ENCODE measurements at regions not wholly inside any gene's neighbourhood (a gene's known extent, or its start where the extent isn't known, plus 50 kb on each side); places are given as distances from the start of the nearest gene placed in this dataset.

DNA sequence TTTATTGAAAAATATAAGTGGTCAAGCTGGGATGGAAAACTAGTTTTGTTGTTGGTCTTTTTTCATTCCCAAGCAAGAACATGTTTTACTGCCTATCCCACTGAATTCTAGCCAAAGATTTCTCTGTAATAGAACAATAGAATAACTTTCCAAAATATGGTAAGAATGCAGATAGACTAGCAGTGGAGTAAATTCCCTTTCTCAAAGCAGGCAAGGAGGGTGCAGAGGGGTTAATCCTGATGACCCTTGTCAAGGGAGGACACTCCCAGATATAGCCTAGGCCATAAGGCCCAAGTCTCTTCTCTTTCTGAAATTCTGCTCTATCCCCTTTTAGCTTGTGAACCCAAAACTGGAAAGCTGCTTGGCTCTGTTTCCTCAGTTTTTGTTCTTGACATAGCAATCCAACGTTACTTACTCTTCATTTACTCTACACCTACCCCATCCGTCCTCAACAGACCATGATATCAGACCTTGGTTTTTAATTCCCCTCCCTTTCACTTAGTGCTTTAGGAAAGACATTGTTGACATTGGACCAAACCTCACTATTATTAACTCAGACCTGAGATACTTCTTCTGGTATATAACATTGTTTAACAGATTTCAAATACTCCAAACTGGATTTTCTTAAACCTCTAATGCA is 453.6 kb upstream of the THBS1 start:
- Histone ChIP-seq H4K20me1 (replicated peaks; ENCODE audit: control insufficient read depth, extremely low read depth, insufficient read depth, low read length) (no peaks in the 10 kb centered on the region), H3K79me2 (ENCODE audit: control insufficient read depth, insufficient read depth, low read length) (no peaks in the 10 kb centered on the region), H3K4me2 (ENCODE audit: insufficient read depth, low read length) (peak overlapping the region; percentile 11), H3K9me1 (replicated peaks; ENCODE audit: control insufficient read depth, extremely low read depth, insufficient read depth, low read length) (no peaks in the 10 kb centered on the region), H3K27me3 (ENCODE audit: control insufficient read depth in 2 of 2, insufficient read depth in 2 of 2, low read length in 2 of 2) (no peaks in the 10 kb centered on the region), H3K4me1 (ENCODE audit: control insufficient read depth, extremely low read depth, insufficient read depth, low read length) (peaks cover 77% of the 10 kb centered on the region), H3K9me3 (replicated peaks; ENCODE audit: control insufficient read depth, insufficient read depth, low read length) (no peaks in the 10 kb centered on the region), H3K36me3 (ENCODE audit: control insufficient read depth in 2 of 2, extremely low read depth in 1 of 2, insufficient read depth in 2 of 2, low read length in 2 of 2) (no peaks in the 10 kb centered on the region), H2AFZ (ENCODE audit: low read depth, low read length) (no peak overlapping the region), H3K9ac (replicated peaks; ENCODE audit: extremely low read depth, insufficient read depth, low read length) (peak overlapping the region; percentile 84), H3K4me3 (replicated peaks in 1 of 3; ENCODE audit: insufficient read depth in 1 of 3, low read depth in 1 of 3, low read length in 3 of 3) (no peak overlapping the region), H3K27ac (ENCODE audit: insufficient read depth, low read depth, low read length) (peak overlapping the region; percentile 97)
- POLR2A ChIA-PET, result interaction anchor here (1.0 to 7.5 kb wide), 3 partner anchors 131 to 457 kb away, joined by 4 to 118 read pairs (median 7); partner anchors contain the start of gene THBS1
- TF ChIP-seq FOS (IDR thresholded peaks at IDR 0.05; ENCODE audit: borderline replicate concordance, insufficient read depth, low read length), result no peak
- no peak for TF ChIP-seq GATA2 (IDR thresholded peaks at IDR 0.05; ENCODE audit: insufficient read depth, insufficient read length, low read depth, low read length)
- TF ChIP-seq MYC (IDR thresholded peaks at IDR 0.05; ENCODE audit: low read depth, low read length), result no peak
- BruUV-seq (replicated peaks), result no TSS peak
- dilution Hi-C loops (cut with MboI; ENCODE audit: extremely low pct_ligation_motif_present, low sequenced_read_pairs) (loop anchor here (25.0 kb wide), 1 partner anchor 290 kb away; no protein-coding TSS in a partner anchor), intact Hi-C loops (cut with micrococcal nuclease) (loop anchor here (5.0 kb wide), 1 partner anchor 140 kb away; no protein-coding TSS in a partner anchor)
- FAIRE-seq, result no peak
- CTCF ChIA-PET, result interaction anchor here (1.4 to 2.2 kb wide), 4 partner anchors 39 to 453 kb away, joined by 3 to 9 read pairs (median 5); partner anchors contain the start of gene THBS1
- DNase-seq (ENCODE audit: low read depth, low spot score), result peak; percentile 85

DNA sequence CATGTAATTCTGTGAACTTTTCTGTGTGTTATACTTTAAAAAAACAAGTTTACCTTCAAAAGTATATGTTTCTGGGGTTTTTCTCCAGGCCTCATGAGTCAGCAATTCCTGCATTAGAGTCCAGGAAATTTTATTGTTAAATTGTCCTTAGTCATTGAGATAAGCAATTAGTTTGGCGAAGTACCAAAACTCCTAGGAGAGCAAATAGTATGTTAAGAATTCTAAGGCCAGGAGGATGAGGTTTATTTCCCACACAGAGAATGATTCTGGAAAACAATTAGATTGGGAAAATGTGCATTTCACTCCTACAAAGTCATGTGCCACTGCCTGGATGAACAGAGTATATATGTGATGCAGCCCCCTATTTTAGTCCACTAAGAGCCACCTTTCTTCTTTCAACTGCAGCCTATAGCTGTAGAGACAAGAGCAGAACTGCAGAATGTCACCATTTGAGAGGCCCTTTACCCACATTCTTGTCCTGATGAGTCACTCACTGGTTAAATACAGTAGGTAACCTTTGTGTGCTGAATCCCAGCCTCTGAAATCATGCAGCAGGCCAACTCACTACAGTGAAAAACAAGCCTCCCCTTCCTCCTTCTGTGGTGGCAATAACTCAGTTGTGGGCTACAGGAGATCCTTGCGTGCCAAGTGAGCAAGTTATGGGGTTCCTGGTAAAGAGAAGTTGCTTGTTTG is 452.8 kb upstream of the THBS1 start:
- dilution Hi-C loops (cut with MboI; ENCODE audit: extremely low pct_ligation_motif_present, low sequenced_read_pairs), result loop anchor here (25.0 kb wide), 1 partner anchor 291 kb away; no protein-coding TSS in a partner anchor
- H2AFZ ChIP-seq (ENCODE audit: low read depth, low read length), result no peak overlapping the region
- ChIA-PET POLR2A (interaction anchor here (1.0 to 7.5 kb wide), 5 partner anchors 44 to 456 kb away, joined by 3 to 118 read pairs (median 5); partner anchors contain the start of gene THBS1), CTCF (interaction anchor here (1.0 to 2.2 kb wide), 7 partner anchors 11 to 452 kb away, joined by 3 to 9 read pairs (median 5); partner anchors contain the start of gene THBS1)
- BruUV-seq (replicated peaks), result TSS peak; percentile 45
- TF ChIP-seq, protein P1, sequence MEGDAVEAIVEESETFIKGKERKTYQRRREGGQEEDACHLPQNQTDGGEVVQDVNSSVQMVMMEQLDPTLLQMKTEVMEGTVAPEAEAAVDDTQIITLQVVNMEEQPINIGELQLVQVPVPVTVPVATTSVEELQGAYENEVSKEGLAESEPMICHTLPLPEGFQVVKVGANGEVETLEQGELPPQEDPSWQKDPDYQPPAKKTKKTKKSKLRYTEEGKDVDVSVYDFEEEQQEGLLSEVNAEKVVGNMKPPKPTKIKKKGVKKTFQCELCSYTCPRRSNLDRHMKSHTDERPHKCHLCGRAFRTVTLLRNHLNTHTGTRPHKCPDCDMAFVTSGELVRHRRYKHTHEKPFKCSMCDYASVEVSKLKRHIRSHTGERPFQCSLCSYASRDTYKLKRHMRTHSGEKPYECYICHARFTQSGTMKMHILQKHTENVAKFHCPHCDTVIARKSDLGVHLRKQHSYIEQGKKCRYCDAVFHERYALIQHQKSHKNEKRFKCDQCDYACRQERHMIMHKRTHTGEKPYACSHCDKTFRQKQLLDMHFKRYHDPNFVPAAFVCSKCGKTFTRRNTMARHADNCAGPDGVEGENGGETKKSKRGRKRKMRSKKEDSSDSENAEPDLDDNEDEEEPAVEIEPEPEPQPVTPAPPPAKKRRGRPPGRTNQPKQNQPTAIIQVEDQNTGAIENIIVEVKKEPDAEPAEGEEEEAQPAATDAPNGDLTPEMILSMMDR (IDR thresholded peaks at IDR 0.05; ENCODE audit: extremely low read depth in 1 of 2, insufficient read depth in 1 of 2, low read depth in 1 of 2, low read length in 2 of 2), result no peak
- peak; percentile 91 for TF ChIP-seq JUN (IDR thresholded peaks at IDR 0.05; ENCODE audit: borderline replicate concordance, insufficient read depth, insufficient read length, low read depth)
- TF ChIP-seq, protein P2, sequence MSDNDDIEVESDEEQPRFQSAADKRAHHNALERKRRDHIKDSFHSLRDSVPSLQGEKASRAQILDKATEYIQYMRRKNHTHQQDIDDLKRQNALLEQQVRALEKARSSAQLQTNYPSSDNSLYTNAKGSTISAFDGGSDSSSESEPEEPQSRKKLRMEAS (IDR thresholded peaks at IDR 0.05; ENCODE audit: insufficient read depth, insufficient read length), result peak; percentile 12
- TF ChIP-seq GATA2 (IDR thresholded peaks at IDR 0.05; ENCODE audit: insufficient read depth, insufficient read length, low read depth, low read length), result peak; percentile 59
- no peak for TF ChIP-seq POLR2A (IDR thresholded peaks at IDR 0.05; ENCODE audit: low read depth, low read length)
- peak; percentile 56 for TF ChIP-seq POLR2AphosphoS5 (IDR thresholded peaks at IDR 0.05; ENCODE audit: insufficient read depth, low read depth, low read length)
- TF ChIP-seq FOS (IDR thresholded peaks at IDR 0.05; ENCODE audit: borderline replicate concordance, insufficient read depth, low read length), result peak; percentile 93
- TF ChIP-seq MYC (IDR thresholded peaks at IDR 0.05; ENCODE audit: low read depth, low read length), result no peak
- no peak for TF ChIP-seq EZH2 (IDR thresholded peaks at IDR 0.05; ENCODE audit: borderline replicate concordance, low read depth, low read length, severe bottlenecking)
- no peaks in the 10 kb centered on the region for H3K9me1 ChIP-seq (replicated peaks; ENCODE audit: control insufficient read depth, extremely low read depth, insufficient read depth, low read length)
- H3K79me2 ChIP-seq (ENCODE audit: control insufficient read depth, insufficient read depth, low read length), result no peaks in the 10 kb centered on the region
- H3K4me1 ChIP-seq (ENCODE audit: control insufficient read depth, extremely low read depth, insufficient read depth, low read length), result peaks cover 83% of the 10 kb centered on the region
- H3K27me3 ChIP-seq (ENCODE audit: control insufficient read depth in 2 of 2, insufficient read depth in 2 of 2, low read length in 2 of 2), result no peaks in the 10 kb centered on the region
- intact Hi-C loops (cut with micrococcal nuclease), result loop anchor here (1.0 to 5.0 kb wide), 11 partner anchors 12 to 452 kb away; no protein-coding TSS in a partner anchor
- peak overlapping the region; percentile 11 for H3K4me2 ChIP-seq (ENCODE audit: insufficient read depth, low read length)
- DNase-seq (ENCODE audit: low read depth, low spot score) (peak; percentile 98), FAIRE-seq (peak; percentile 87)
- peak overlapping the region; percentile 84 for H3K9ac ChIP-seq (replicated peaks; ENCODE audit: extremely low read depth, insufficient read depth, low read length)
- H3K4me3 ChIP-seq (replicated peaks in 1 of 3; ENCODE audit: insufficient read depth in 1 of 3, low read depth in 1 of 3, low read length in 3 of 3), result no peak overlapping the region
- H4K20me1 ChIP-seq (replicated peaks; ENCODE audit: control insufficient read depth, extremely low read depth, insufficient read depth, low read length), result no peaks in the 10 kb centered on the region
- no peaks in the 10 kb centered on the region for H3K9me3 ChIP-seq (replicated peaks; ENCODE audit: control insufficient read depth, insufficient read depth, low read length)
- H3K27ac ChIP-seq (ENCODE audit: insufficient read depth, low read depth, low read length), result peak overlapping the region; percentile 97
- no peaks in the 10 kb centered on the region for H3K36me3 ChIP-seq (ENCODE audit: control insufficient read depth in 2 of 2, extremely low read depth in 1 of 2, insufficient read depth in 2 of 2, low read length in 2 of 2)

Data from endothelial cell of umbilical vein (primary cell).